ENCODE measurements at regions not wholly inside any gene's neighbourhood (a gene's known extent, or its start where the extent isn't known, plus 50 kb on each side); places are given as distances from the start of the nearest gene placed in this dataset.
A peak's percentile ranks its signal among the peaks of the same experiment; 100 is the strongest.

GRCh38 chr2:239514754-239515530 is 114.1 kb upstream of the HDAC4 start:
- no peak for DNase-seq (ENCODE audit: low read depth in 3 of 3, low spot score in 2 of 3)

GRCh38 chr2:239512054-239512453 is 111.2 kb upstream of the HDAC4 start:
- no peak for DNase-seq (ENCODE audit: low read depth in 3 of 3, low spot score in 2 of 3)

DNA sequence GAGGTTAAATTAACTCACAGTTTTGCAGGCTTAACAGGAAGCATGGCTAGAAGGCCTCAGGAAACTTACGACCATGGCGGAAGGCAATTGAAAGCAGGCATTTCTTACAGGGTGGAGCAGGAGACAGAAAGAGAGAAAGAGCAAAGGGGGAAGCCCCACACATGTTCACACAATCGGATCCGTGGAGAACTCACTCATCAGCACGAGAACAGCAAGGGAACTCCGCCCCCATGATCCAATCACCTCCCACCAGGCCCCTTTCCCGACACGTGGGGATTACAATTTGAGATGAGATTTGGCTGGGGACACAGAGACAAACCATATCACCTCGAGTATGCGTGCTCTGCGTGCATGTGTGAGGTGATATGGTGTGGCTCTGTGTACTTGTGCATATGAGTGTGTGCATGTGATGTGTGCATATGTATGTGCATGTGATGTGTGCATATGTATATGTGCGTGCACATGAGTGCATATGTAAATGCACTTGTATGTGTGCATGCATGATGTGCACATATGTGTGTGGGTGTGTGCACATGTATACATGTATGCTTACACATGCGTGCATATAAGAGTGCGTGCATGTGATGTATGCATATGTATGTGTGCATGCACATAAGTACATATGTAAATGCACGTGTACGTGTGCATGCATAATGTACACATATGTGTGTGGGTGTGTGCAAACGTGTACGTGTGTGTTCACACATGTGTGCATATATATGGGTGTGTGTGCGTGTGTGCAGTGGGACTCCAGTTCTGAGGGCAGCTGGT is 108.7 kb upstream of the HDAC4 start:
- DNase-seq (ENCODE audit: low read depth in 3 of 3, low spot score in 2 of 3) = no peak

- DNase-seq (ENCODE audit: low read depth in 3 of 3, low spot score in 2 of 3) = no peak
Observed at GRCh38 chr2:239508261-239508660, 107.4 kb upstream of the HDAC4 start.

DNA sequence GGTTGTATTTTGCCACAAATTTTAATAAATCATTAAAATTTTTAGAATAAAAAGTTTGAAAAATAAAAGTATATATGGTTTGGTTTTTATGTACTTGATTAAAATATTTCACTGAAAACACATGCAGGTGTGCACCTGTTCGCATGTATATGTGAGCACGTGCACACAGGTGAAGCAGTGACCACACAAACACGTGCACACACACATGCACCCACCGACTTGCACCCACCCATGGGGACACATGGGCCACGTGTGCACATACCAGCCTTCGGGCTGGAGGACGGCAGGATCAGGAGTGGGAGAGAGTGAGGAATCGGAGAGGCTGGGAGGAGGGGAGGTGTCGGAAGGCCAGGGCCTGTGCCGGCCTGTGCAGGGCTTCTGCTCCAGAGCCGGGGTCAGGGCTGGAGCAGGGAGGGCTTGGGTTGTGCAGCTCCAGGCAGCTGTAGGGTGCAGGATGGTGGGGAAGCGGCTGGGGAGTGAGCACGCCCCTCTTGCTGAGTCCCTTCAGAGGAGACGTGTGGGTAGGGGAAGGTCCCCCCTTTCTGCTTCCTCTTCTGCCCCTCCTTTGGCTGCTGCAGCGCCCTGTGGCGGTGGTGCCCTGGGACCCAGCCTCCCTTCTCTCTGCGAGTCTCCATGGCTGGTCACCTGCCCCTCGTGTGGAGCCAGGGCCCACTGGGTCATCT is 106.9 kb upstream of the HDAC4 start:
- DNase-seq (ENCODE audit: low read depth in 3 of 3, low spot score in 2 of 3) = no peak

DNA sequence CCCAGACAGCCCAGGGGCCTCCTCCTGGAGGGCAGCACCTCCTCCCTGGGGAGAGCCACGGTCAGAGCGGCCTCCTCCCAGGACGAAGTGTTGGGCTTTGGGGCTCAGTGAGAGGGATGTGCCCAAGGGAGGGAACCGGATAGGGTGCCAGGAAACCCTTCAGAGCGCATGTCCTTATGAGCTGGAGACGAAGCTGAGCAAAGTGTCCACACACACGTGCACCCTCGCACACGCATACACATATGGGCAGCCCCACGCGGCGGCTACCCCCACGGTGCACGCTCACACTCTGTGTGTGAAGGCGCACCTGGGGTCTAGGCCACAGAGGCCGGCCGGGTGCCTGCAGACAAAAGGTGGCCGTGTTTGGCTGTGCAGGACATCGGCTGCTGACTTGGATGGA is 106.1 kb upstream of the HDAC4 start:
- DNase-seq (ENCODE audit: low read depth in 3 of 3, low spot score in 2 of 3) = no peak

DNA sequence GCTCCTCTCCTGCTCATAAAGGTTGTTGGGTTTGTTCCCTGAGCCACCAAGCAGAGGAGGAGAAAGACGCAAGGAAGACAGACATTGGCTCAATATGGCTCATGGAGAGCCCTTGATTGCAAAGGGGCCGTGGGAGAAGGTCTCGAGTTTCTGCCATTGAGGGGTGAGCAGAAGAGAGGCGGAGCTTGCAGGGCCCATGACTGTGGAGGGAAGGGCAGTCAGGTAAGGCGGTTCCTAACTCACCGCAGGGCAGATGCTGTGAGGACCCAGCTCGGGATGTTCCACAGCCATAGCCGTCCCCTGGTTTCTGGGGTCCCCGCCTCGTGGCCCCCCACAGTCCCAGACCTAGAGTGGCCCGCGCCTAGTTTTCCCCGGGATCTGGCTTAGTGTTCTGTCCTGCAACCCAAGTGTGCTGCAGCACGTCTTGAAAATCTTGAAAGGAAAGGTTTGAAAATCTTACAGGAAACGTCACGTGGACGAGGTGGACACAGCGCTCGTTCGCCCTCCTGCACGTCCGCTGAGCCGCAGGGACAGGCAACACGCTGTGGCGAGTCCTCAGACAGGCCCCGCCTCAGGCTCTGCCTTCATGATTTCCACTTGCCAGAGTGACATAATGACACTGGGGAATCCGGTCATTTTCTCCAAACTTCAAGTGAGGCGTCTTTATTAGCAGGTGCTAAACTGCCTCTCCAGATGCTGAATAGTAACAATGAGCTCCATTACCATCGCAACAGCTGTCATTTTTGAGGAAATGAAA is 105.5 kb upstream of the HDAC4 start:
- DNase-seq (ENCODE audit: low read depth in 3 of 3, low spot score in 2 of 3) = no peak

DNA sequence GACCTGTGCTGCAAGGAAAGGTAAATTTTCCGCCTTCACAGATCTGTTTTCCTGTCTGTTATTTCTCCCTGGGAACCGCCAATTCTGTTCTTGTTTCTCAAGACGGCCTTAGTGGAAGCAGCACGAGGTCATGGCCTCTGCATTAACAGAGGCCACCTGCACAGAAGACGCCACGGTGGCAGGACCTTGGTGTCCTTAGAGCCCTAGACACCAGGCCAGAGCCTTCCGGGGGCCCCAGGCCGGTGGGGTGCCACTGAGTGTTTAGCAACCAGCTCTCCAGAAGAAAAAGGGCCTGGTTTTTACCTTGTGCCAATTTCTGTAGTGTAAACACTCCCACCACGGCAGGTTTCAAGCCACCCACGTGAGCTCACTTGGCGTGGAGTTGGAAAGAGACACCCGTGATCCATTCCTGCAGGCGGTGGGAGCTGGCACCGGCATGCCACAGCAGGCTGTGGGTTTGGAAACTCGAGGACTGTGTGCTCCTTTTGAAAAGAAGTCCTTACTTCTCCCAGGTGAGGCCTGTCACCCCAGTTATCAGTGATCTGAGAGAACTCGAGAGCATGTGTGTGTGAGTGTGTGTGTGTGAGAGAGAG is 103.9 kb upstream of the HDAC4 start:
- DNase-seq (ENCODE audit: low read depth in 3 of 3, low spot score in 2 of 3) = no peak

- DNase-seq (ENCODE audit: low read depth in 3 of 3, low spot score in 2 of 3) = no peak
Observed at GRCh38 chr2:239502430-239503186, 101.8 kb upstream of the HDAC4 start.

DNA sequence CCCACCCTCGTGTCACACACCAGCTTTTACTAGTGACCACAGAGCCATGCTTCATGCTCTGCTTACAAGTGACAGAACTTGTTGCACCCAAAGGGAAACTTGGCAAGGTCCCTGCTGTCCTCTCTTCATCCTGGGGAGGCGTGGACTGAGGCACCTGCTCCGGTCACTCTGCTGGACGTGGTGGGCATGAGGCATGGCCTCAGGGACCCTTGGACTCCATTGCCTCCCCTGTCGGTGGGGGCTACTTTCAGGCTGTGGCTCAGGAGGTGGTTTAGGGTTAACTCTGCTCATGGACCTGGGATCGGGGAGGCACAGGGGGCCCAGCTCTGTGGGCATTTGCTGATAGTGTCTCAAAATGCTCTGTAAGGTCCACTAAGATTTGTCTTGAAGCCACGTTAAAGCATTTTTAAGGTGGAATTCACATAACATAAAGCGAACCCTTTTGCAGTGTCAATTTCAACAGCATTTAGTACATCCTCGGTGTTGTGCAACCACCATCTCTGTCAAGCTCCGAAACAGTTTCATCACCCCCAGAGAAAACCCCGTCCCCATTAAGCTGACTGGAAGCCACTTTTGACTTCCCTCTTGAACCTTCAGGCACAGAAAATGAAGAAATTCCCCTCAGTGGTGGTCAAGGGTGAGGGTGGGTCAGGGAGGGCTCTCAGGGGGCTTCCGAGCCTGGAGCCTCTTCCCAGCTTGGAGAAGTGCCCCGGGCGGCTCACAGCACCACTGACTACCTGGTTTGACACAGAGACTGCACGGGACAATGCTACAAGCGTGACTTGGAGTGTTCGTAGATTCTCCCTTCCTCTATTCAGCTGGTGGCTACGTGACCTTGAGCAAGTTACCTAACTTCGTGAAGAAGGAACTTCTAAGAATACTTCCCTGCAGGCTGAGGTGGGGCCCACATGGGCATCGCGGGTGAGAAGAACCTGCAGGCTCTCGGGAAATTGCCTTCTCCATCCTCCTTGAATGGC is 100.0 kb upstream of the HDAC4 start:
- no peak for DNase-seq (ENCODE audit: low read depth in 3 of 3, low spot score in 2 of 3)

- DNase-seq (ENCODE audit: low read depth in 3 of 3, low spot score in 2 of 3) = no peak
Observed at GRCh38 chr2:239499726-239500573, 99.1 kb upstream of the HDAC4 start.

DNA sequence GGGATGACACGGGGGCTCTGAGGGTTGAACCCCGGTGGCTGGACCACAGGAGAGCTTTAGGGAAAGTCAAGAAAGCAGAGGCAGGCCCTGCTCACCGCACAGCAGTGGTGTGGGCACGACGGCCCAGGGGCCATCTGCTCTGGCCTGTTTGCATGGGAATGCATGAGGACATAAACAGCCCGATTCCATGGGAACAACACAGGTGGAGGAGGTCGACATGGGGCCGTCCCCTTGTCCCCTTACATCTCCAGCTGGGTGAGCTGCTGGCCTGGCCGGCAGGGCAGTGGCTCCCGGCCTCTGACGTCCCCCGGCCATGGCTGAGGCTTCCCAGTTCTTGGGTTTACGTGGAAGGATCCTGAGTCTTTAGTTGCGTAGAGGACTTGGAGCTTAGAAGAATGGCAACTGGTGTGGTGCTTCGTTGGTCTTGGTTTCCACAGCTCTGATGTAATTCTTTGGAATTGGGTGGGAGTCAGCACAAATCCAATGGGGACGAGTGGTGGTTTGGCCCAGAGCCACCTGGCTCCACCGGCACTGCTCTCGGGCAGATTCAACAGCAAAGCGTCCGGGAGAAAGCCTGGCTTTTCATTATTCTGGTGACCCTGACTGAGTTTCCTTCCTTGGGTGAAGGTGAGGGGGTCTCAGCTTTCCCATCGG is 98.3 kb upstream of the HDAC4 start:
- no peak for DNase-seq (ENCODE audit: low read depth in 3 of 3, low spot score in 2 of 3)

DNA sequence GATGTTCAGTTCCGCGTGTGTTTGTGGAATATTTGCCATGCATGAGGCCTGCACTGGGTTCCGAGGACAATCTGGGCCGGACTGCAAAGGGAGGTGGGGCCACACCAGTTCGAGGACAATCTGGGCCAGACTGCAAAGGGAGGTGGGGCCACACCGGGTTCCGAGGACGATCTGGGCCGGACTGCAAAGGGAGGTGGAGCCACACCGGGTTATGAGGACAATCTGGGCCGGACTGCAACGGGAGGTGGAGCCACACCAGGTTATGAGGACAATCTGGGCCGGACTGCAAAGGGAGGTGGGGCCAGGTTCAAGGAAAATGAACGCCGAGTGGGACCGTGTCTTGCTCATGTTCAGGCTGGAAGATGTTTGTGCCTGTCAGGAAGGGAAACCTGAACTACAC is 97.8 kb upstream of the HDAC4 start:
- DNase-seq (ENCODE audit: low read depth in 3 of 3, low spot score in 2 of 3) = no peak

DNA sequence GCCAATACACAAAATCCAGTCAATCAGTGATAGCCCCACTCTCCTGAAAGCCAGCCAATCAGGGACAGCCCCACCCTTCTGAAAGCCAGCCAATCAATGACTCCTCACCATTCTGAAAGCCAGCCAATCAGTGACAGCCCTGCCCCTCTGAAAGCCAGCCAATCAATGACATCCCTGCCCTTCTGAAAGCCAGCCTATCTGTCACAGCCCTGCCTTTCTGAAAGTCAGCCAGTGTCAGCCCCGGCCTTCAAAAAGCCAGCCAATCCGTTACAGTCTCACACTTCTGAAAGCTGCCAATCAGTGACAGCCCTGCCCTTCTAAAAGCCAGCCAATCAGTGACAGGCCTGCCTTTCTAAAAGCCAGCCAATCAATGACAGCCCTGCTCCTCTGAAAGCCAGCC is 95.9 kb upstream of the HDAC4 start:
- DNase-seq (ENCODE audit: low read depth in 3 of 3, low spot score in 2 of 3) = no peak

GRCh38 chr2:239495791-239496233 is 95.0 kb upstream of the HDAC4 start:
- DNase-seq (ENCODE audit: low read depth in 3 of 3, low spot score in 2 of 3) = peak in 1 of 3 donors; percentile 29

DNA sequence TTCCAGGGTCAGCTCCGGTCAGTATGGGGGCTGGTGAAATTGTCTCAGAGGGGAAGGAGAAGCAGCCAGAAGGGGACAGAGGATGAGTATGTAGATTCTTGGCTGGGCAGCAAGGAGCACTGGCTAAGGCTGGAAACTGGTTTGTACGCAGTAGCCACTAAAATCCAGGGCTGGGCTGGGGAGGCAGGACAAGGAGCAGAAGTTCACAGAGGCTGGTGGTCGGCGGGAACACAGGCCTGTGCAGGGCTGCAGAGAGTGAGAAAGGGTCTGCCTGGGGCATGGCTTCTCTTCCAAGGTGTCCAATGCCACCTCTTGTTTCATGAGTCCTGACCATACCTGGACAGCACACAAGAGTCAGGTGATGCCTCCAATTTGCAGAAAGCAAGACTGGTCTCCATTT is 94.4 kb upstream of the HDAC4 start:
- DNase-seq (ENCODE audit: low read depth in 3 of 3, low spot score in 2 of 3) = no peak

DNA sequence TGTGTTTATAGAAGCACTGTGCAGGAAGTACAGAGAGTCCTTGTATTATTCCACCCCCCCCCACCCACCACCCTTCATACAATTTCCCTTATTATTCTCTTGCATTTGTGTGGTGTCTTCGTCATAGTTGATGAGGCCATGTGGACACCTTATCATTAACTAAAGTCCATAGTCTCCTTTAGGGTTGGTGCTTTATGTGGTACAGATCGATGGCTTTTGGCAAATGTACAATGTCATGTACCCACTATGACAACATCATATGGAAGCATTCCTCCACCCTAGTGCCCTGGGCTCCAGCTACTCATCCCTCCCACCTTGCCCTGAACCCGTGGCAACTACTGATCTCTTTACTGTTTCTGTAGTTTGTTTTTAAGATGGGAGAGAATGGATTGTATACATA is 93.8 kb upstream of the HDAC4 start:
- DNase-seq (ENCODE audit: low read depth in 3 of 3, low spot score in 2 of 3) = no peak

All from right renal cortex interstitium (tissue), 3 donors.